Upper lobe of left lung (tissue), 6 donors: ENCODE measurements at regions not wholly inside any gene's neighbourhood (a gene's known extent, or its start where the extent isn't known, plus 50 kb on each side); places are given as distances from the start of the nearest gene placed in this dataset.

Experiments
- ATAC-seq, 2 donors: fragments of 200-7000 bp; cut with Tn5 transposase; one replicate each; pipeline ENCODE4 v1.9.1; 2022; ENCODE audit warnings: mild to moderate bottlenecking in 2 of 2, moderate library complexity in 2 of 2; ENCODE audit not compliant: low FRiP score in 2 of 2
- DNase-seq, 2 donors: peaks; one replicate each; pipeline ENCODE4 v3.0.0-alpha.2; 2019 to 2020
- H3K27ac ChIP-seq, 4 donors: fragments of 200-600 bp; sonication (generic); one replicate each; pipeline ENCODE4 v1.5.1; 2016 to 2019
- H3K27me3 ChIP-seq, 4 donors: fragments of 200-600 bp; sonication (generic); one replicate each; pipeline ENCODE4 v1.5.1; 2017 to 2019
- H3K36me3 ChIP-seq, 4 donors: fragments of 200-600 bp; sonication (generic); one replicate each; pipeline ENCODE4 v1.5.1; 2016 to 2019
- H3K4me1 ChIP-seq, 4 donors: fragments of 200-600 bp; sonication (generic); one replicate each; pipeline ENCODE4 v1.5.1; 2018 to 2019
- H3K4me3 ChIP-seq, 4 donors: fragments of 200-600 bp; sonication (generic); one replicate each; pipeline ENCODE4 v1.5.1; 2017 to 2019; ENCODE audit warnings: mild to moderate bottlenecking in 2 of 4, moderate library complexity in 1 of 4
- H3K9me3 ChIP-seq, 4 donors: fragments of 200-600 bp; sonication (generic); one replicate each; pipeline ENCODE4 v1.5.1; 2018 to 2019
- EP300 ChIP-seq, 4 donors: sonication (generic); formaldehyde crosslinking; IDR thresholded peaks; one replicate each; pipeline ENCODE4 v1.5.1; 2017; ENCODE audit warnings: antibody characterized with exemption in 4 of 4, control low read depth in 2 of 4
- POLR2A ChIP-seq, 4 donors: fragments of 450-650 bp; IDR thresholded peaks; one replicate each; pipeline ENCODE4 v1.5.1; 2016 to 2017; ENCODE audit warnings: antibody characterized with exemption in 4 of 4, mild to moderate bottlenecking in 2 of 4
- POLR2AphosphoS5 ChIP-seq, 2 donors: sonication (generic); formaldehyde crosslinking; IDR thresholded peaks; one replicate each; pipeline ENCODE4 v1.5.1; 2017; ENCODE audit warnings: antibody characterized with exemption in 2 of 2
- WGBS, 2 donors: methylation state at CpG; one replicate each; pipeline ENCODE4 v1.1.5; 2017 to 2018; 5-methylcytosine and 5-hydroxymethylcytosine counted together
- TF ChIP-seq, protein P1 (sequence below), 6 experiments: fragments of 450-650 bp in 4 of 6; fragments of 200-600 bp in 2 of 6; sonication (generic) in 2 of 6; IDR thresholded peaks; one replicate each; pipeline ENCODE4 v1.5.1; 2016 to 2019; ENCODE audit warnings: antibody characterized with exemption in 6 of 6
- donor health status: DM: no; HTN: no; CAD: no; lungs with moderate emphysema.
- donor health status: DM: no; HTN: yes; CAD: no; lungs with severe emphysema.

GRCh38 chr6:141562186-141562811, 570.4 kb upstream of the GJE1 start:
- H3K27me3 ChIP-seq = no peaks in the 10 kb centered on the region
- ATAC-seq (peak in 1 of 2 donors; percentile 57), DNase-seq (peak; percentile 20 to 37)
- H3K9me3 ChIP-seq = no peaks in the 10 kb centered on the region
- peak overlapping the region in 3 of 4 donors; percentile 18 to 38 (median 20) for H3K4me3 ChIP-seq
- no peak for TF ChIP-seq POLR2A (IDR thresholded peaks at IDR 0.05)
- TF ChIP-seq POLR2AphosphoS5 (IDR thresholded peaks at IDR 0.05) = no peak
- TF ChIP-seq, protein P1, sequence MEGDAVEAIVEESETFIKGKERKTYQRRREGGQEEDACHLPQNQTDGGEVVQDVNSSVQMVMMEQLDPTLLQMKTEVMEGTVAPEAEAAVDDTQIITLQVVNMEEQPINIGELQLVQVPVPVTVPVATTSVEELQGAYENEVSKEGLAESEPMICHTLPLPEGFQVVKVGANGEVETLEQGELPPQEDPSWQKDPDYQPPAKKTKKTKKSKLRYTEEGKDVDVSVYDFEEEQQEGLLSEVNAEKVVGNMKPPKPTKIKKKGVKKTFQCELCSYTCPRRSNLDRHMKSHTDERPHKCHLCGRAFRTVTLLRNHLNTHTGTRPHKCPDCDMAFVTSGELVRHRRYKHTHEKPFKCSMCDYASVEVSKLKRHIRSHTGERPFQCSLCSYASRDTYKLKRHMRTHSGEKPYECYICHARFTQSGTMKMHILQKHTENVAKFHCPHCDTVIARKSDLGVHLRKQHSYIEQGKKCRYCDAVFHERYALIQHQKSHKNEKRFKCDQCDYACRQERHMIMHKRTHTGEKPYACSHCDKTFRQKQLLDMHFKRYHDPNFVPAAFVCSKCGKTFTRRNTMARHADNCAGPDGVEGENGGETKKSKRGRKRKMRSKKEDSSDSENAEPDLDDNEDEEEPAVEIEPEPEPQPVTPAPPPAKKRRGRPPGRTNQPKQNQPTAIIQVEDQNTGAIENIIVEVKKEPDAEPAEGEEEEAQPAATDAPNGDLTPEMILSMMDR (IDR thresholded peaks at IDR 0.05) = no peak
- TF ChIP-seq EP300 (IDR thresholded peaks at IDR 0.05) = no peak
- H3K27ac ChIP-seq = peak overlapping the region in 2 of 4 donors; percentile 5 to 67
- H3K4me1 ChIP-seq = peaks cover 4 to 11% (median 7%) of the 10 kb centered on the region in 4 donors
- H3K36me3 ChIP-seq = no peaks in the 10 kb centered on the region
- 25 to 28% methylated on average over 15 of the region's 15 CpGs for WGBS, 2 donors

DNA sequence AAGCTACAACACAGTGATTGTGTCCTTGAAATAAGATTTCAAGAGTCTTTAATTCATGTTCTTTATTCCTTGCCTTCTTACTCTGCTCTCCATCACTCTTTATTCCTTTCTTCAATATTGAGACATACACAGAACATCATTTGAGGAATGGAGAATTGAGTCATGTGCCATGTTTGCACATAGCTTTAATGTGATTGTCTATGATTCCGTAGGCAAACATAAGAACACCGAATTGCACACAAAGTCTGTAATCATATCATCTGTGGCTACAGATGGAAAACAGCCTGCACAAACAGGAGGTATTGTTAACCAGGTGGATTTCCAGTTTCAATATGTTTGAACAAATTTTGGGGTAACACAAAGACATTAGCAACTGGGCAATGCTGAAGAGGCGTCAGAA, 571.6 kb upstream of the GJE1 start:
- TF ChIP-seq POLR2AphosphoS5 (IDR thresholded peaks at IDR 0.05) (no peak), EP300 (IDR thresholded peaks at IDR 0.05) (no peak), POLR2A (IDR thresholded peaks at IDR 0.05) (no peak)
- TF ChIP-seq, protein P1 (IDR thresholded peaks at IDR 0.05) = no peak
- Histone ChIP-seq H3K36me3 (no peaks in the 10 kb centered on the region), H3K27ac (no peak overlapping the region), H3K27me3 (no peaks in the 10 kb centered on the region), H3K4me1 (peaks cover 4 to 11% (median 7%) of the 10 kb centered on the region in 4 donors), H3K9me3 (no peaks in the 10 kb centered on the region), H3K4me3 (no peak overlapping the region)
- ATAC-seq (no peak), DNase-seq (no peak)
- WGBS, 2 donors = 69 to 75% methylated on average over 3 of the region's 3 CpGs

GRCh38 chr6:141552463-141552862, 580.3 kb upstream of the GJE1 start:
- H3K9me3 ChIP-seq = no peaks in the 10 kb centered on the region
- H3K4me3 ChIP-seq = no peak overlapping the region
- ATAC-seq (peak; percentile 46 to 67), DNase-seq (no peak)
- no peaks in the 10 kb centered on the region for H3K27me3 ChIP-seq
- peaks cover 0 to 3% (median 0%) of the 10 kb centered on the region in 4 donors for H3K4me1 ChIP-seq
- H3K36me3 ChIP-seq = no peaks in the 10 kb centered on the region
- 65 to 72% methylated on average over 1 of the region's 1 CpG for WGBS, 2 donors
- H3K27ac ChIP-seq = no peak overlapping the region
- TF ChIP-seq EP300 (IDR thresholded peaks at IDR 0.05) (peak in 1 of 4 donors; percentile 65), POLR2AphosphoS5 (IDR thresholded peaks at IDR 0.05) (no peak)

DNA sequence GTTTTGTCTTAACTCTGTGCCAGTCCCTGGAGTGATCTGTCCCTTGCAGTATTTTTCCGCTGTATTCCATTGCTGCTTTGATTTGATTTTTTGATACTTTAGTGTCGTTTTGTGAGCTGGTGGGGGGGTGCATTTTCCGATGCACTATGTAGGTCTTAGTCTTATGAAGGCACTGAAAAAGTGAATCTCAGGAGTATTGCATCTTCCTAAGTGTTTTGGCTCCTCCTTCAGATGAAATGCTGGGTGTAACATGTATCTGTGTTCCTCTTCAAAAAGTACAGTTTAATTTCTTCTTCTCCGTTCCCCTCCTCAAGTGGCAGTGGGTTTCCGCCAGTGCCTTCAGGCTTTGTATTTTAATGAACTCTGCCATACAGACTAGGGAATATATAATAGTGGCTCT, 580.7 kb upstream of the GJE1 start:
- H3K27ac ChIP-seq = no peak overlapping the region
- no peak for DNase-seq
- no peak overlapping the region for H3K4me3 ChIP-seq
- 90 to 93% methylated on average over 5 of the region's 5 CpGs for WGBS, 2 donors
- no peak for ATAC-seq
- H3K27me3 ChIP-seq = no peaks in the 10 kb centered on the region
- H3K4me1 ChIP-seq = peaks cover 0 to 3% (median 0%) of the 10 kb centered on the region in 4 donors
- TF ChIP-seq EP300 (IDR thresholded peaks at IDR 0.05) (no peak), POLR2AphosphoS5 (IDR thresholded peaks at IDR 0.05) (no peak)
- no peaks in the 10 kb centered on the region for H3K9me3 ChIP-seq
- no peaks in the 10 kb centered on the region for H3K36me3 ChIP-seq

DNA sequence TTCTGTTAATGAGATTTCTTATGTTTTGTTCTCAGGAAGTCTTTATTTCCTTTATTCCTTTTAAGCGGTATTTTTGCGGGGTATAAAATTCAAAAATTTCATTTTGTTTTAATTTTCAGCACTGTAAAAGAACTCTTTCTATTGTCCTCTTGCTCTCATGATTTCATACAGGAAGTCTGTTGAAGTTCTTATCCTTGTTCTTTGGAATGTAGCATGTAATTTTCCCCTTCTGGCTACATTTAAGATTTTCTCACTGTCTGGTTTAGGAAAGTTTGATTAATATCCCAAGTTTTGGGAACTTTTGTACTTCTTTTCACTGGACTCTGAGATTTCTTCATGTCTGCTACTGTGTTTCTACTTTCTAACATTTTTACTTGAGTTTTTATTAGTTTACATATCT, 581.4 kb upstream of the GJE1 start:
- H3K4me3 ChIP-seq = no peak overlapping the region
- 67 to 95% methylated on average over 2 of the region's 2 CpGs for WGBS, 2 donors
- H3K27ac ChIP-seq = no peak overlapping the region
- H3K4me1 ChIP-seq = peaks cover 0 to 3% (median 0%) of the 10 kb centered on the region in 4 donors
- DNase-seq (no peak), ATAC-seq (no peak)
- no peaks in the 10 kb centered on the region for H3K9me3 ChIP-seq
- H3K27me3 ChIP-seq = no peaks in the 10 kb centered on the region
- no peaks in the 10 kb centered on the region for H3K36me3 ChIP-seq
- TF ChIP-seq EP300 (IDR thresholded peaks at IDR 0.05) (no peak), POLR2AphosphoS5 (IDR thresholded peaks at IDR 0.05) (no peak), POLR2A (IDR thresholded peaks at IDR 0.05) (no peak)
- TF ChIP-seq, protein P1 (IDR thresholded peaks at IDR 0.05) = no peak

- Histone ChIP-seq H3K4me1 (peaks cover 0 to 3% (median 0%) of the 10 kb centered on the region in 4 donors), H3K9me3 (no peaks in the 10 kb centered on the region), H3K4me3 (no peak overlapping the region), H3K27ac (no peak overlapping the region), H3K27me3 (no peaks in the 10 kb centered on the region), H3K36me3 (no peaks in the 10 kb centered on the region)
- WGBS, 2 donors = 95 to 97% methylated on average over 1 of the region's 1 CpG
- ATAC-seq (no peak), DNase-seq (no peak)
- TF ChIP-seq POLR2AphosphoS5 (IDR thresholded peaks at IDR 0.05) (no peak), POLR2A (IDR thresholded peaks at IDR 0.05) (no peak), EP300 (IDR thresholded peaks at IDR 0.05) (no peak)
- TF ChIP-seq, protein P1 (IDR thresholded peaks at IDR 0.05) = no peak
These were observed 582.3 kb upstream of the GJE1 start for GRCh38 chr6:141550471-141550870.
